Skeletal muscle cell (primary cell): ENCODE measurements at regions not wholly inside any gene's neighbourhood (a gene's known extent, or its start where the extent isn't known, plus 50 kb on each side); places are given as distances from the start of the nearest gene placed in this dataset.
"Not testable (repeated sequence)": the region's sequence is repeated elsewhere in the genome, so short reads cannot be mapped to it uniquely, and the experiment has no call there.

ENCODE experiments used
- DNase-seq: peaks from one replicate; pipeline ENCODE4 v3.0.0-alpha.2; 2010; ENCODE audit warnings: low read depth
- H3K4me3 ChIP-seq: 2 replicates; pipeline ENCODE4 v1.5.1; 2011; ENCODE audit warnings: low read depth, mild to moderate bottlenecking, control low read depth, low read length, moderate library complexity

GRCh38 chr4:186366326-186366725, 100.3 kb downstream of the F11 start:
- no peak for DNase-seq
- no peak overlapping the region for H3K4me3 ChIP-seq

GRCh38 chr4:186363038-186363437, 97.0 kb downstream of the F11 start:
- DNase-seq, H3K4me3 ChIP-seq: not testable (repeated sequence)

- DNase-seq: no peak
Observed at GRCh38 chr4:186360551-186360950, 94.6 kb downstream of the F11 start.

GRCh38 chr4:186351668-186352194, 85.7 kb downstream of the F11 start:
- no peak for DNase-seq
- H3K4me3 ChIP-seq: no peak overlapping the region

More at GRCh38 chr4:186360551-186360950, 94.6 kb downstream of the F11 start:
- H3K4me3 ChIP-seq: no peak overlapping the region

GRCh38 chr4:186348433-186348832, 82.4 kb downstream of the F11 start:
- no peak overlapping the region for H3K4me3 ChIP-seq
- DNase-seq: no peak

- H3K4me3 ChIP-seq: no peak overlapping the region
- no peak for DNase-seq
Observed at GRCh38 chr4:186347743-186348142, 81.8 kb downstream of the F11 start.

- no peak for DNase-seq
- H3K4me3 ChIP-seq: no peak overlapping the region
Observed at GRCh38 chr4:186345184-186345583, 79.2 kb downstream of the F11 start.

GRCh38 chr4:186342582-186342981, 76.6 kb downstream of the F11 start:
- no peak for DNase-seq
- no peak overlapping the region for H3K4me3 ChIP-seq

GRCh38 chr4:186341655-186342054, 75.7 kb downstream of the F11 start:
- DNase-seq: no peak
- no peak overlapping the region for H3K4me3 ChIP-seq
